ENCODE measurements at regions not wholly inside any gene's neighbourhood (a gene's known extent, or its start where the extent isn't known, plus 50 kb on each side); places are given as distances from the start of the nearest gene placed in this dataset.

GRCh38 chr13:106772006-106772601 is 204.2 kb upstream of the ARGLU1 start:
- no peak overlapping the region for H2AFZ ChIP-seq (ENCODE audit: low read depth, low read length)

GRCh38 chr13:106768991-106769390 is 201.1 kb upstream of the ARGLU1 start:
- Histone ChIP-seq H3K9me3 (ENCODE audit: low read length) (no peaks in the 10 kb centered on the region), H3K9ac (ENCODE audit: low read length) (no peak overlapping the region), H3K4me3 (ENCODE audit: low read length) (no peak overlapping the region), H3K27ac (ENCODE audit: low read length) (no peak overlapping the region), H3K79me2 (replicated peaks; ENCODE audit: insufficient read depth, low read length) (no peaks in the 10 kb centered on the region), H3F3A (ENCODE audit: insufficient read depth, low read length, poor library complexity, severe bottlenecking) (no peaks in the 10 kb centered on the region), H3K9me2 (ENCODE audit: insufficient read depth, low read length) (no peaks in the 10 kb centered on the region), H3K27me3 (ENCODE audit: insufficient read depth, low read depth, low read length) (no peaks in the 10 kb centered on the region), H3K36me3 (ENCODE audit: insufficient read depth, low read length) (no peaks in the 10 kb centered on the region), H3K4me2 (ENCODE audit: low read length) (no peak overlapping the region), H4K20me1 (ENCODE audit: insufficient read depth) (no peaks in the 10 kb centered on the region), H2AFZ (ENCODE audit: low read depth, low read length) (no peak overlapping the region)
- TF ChIP-seq SMC3 (conservative IDR thresholded peaks at IDR 0.05; ENCODE audit: poor library complexity), result no peak
- no peak for TF ChIP-seq TAF1 (IDR thresholded peaks at IDR 0.05; ENCODE audit: low read depth)
- no peak for TF ChIP-seq REST (IDR thresholded peaks at IDR 0.05; ENCODE audit: borderline replicate concordance)
- TF ChIP-seq RAD21 (conservative IDR thresholded peaks at IDR 0.05), result no peak
- TF ChIP-seq CTCF (IDR thresholded peaks at IDR 0.05; ENCODE audit: poor library complexity, severe bottlenecking), result no peak

More at GRCh38 chr13:106772006-106772601, 204.2 kb upstream of the ARGLU1 start:
- Histone ChIP-seq H3K9ac (ENCODE audit: low read length) (no peak overlapping the region), H3K36me3 (ENCODE audit: insufficient read depth, low read length) (no peaks in the 10 kb centered on the region), H3K27me3 (ENCODE audit: insufficient read depth, low read depth, low read length) (no peaks in the 10 kb centered on the region), H3F3A (ENCODE audit: insufficient read depth, low read length, poor library complexity, severe bottlenecking) (no peaks in the 10 kb centered on the region), H4K20me1 (ENCODE audit: insufficient read depth) (no peaks in the 10 kb centered on the region), H3K79me2 (replicated peaks; ENCODE audit: insufficient read depth, low read length) (no peaks in the 10 kb centered on the region), H3K9me2 (ENCODE audit: insufficient read depth, low read length) (no peaks in the 10 kb centered on the region), H3K4me2 (ENCODE audit: low read length) (no peak overlapping the region), H3K27ac (ENCODE audit: low read length) (no peak overlapping the region), H3K9me3 (ENCODE audit: low read length) (no peaks in the 10 kb centered on the region), H3K4me3 (ENCODE audit: low read length) (no peak overlapping the region)
- TF ChIP-seq TAF1 (IDR thresholded peaks at IDR 0.05; ENCODE audit: low read depth) (no peak), RAD21 (conservative IDR thresholded peaks at IDR 0.05) (no peak), MXI1 (conservative IDR thresholded peaks at IDR 0.05; ENCODE audit: poor library complexity, severe bottlenecking) (no peak)

- Histone ChIP-seq H3K9me2 (ENCODE audit: insufficient read depth, low read length) (no peaks in the 10 kb centered on the region), H3K4me3 (ENCODE audit: low read length) (no peak overlapping the region), H3K27ac (ENCODE audit: low read length) (no peak overlapping the region), H3K79me2 (replicated peaks; ENCODE audit: insufficient read depth, low read length) (no peaks in the 10 kb centered on the region), H3K9me3 (ENCODE audit: low read length) (no peaks in the 10 kb centered on the region), H3F3A (ENCODE audit: insufficient read depth, low read length, poor library complexity, severe bottlenecking) (no peaks in the 10 kb centered on the region), H3K36me3 (ENCODE audit: insufficient read depth, low read length) (no peaks in the 10 kb centered on the region), H3K27me3 (ENCODE audit: insufficient read depth, low read depth, low read length) (no peaks in the 10 kb centered on the region), H3K4me2 (ENCODE audit: low read length) (no peak overlapping the region), H3K9ac (ENCODE audit: low read length) (no peak overlapping the region), H2AFZ (ENCODE audit: low read depth, low read length) (no peak overlapping the region), H4K20me1 (ENCODE audit: insufficient read depth) (no peaks in the 10 kb centered on the region)
- TF ChIP-seq RAD21 (conservative IDR thresholded peaks at IDR 0.05) (no peak), SMC3 (conservative IDR thresholded peaks at IDR 0.05; ENCODE audit: poor library complexity) (no peak), CTCF (IDR thresholded peaks at IDR 0.05; ENCODE audit: poor library complexity, severe bottlenecking) (no peak), POLR2AphosphoS5 (IDR thresholded peaks at IDR 0.05) (no peak), REST (IDR thresholded peaks at IDR 0.05; ENCODE audit: borderline replicate concordance) (no peak), MXI1 (conservative IDR thresholded peaks at IDR 0.05; ENCODE audit: poor library complexity, severe bottlenecking) (no peak), TAF1 (IDR thresholded peaks at IDR 0.05; ENCODE audit: low read depth) (no peak), EP300 (conservative IDR thresholded peaks at IDR 0.05; ENCODE audit: poor library complexity, severe bottlenecking) (no peak), EZH2 (IDR thresholded peaks at IDR 0.05; ENCODE audit: borderline replicate concordance, insufficient read depth, low read length, poor library complexity, severe bottlenecking) (no peak)
Observed at GRCh38 chr13:106762708-106763107, 194.8 kb upstream of the ARGLU1 start.

Measured in neural cell (in vitro differentiated cells).